LNCAP (cell line): ENCODE measurements at regions not wholly inside any gene's neighbourhood (a gene's known extent, or its start where the extent isn't known, plus 50 kb on each side); places are given as distances from the start of the nearest gene placed in this dataset.

Experiments used
- CTCF ChIP-seq: fragments of 450-650 bp; IDR thresholded peaks from 2 replicates; pipeline ENCODE4 v1.5.1; 2017; ENCODE audit warnings: mild to moderate bottlenecking

- no peak for TF ChIP-seq CTCF
These were observed 126.8 kb upstream of the ARHGEF3 start for GRCh38 chr3:56928379-56929068.

- TF ChIP-seq CTCF, result no peak
These were observed 126.1 kb upstream of the ARHGEF3 start for GRCh38 chr3:56927855-56928254.

- TF ChIP-seq CTCF, result no peak
These were observed 125.2 kb upstream of the ARHGEF3 start for GRCh38 chr3:56926947-56927282.

- no peak for TF ChIP-seq CTCF
These were observed 124.6 kb upstream of the ARHGEF3 start for GRCh38 chr3:56926243-56926946.

- no peak for TF ChIP-seq CTCF
These were observed 121.9 kb upstream of the ARHGEF3 start for GRCh38 chr3:56923526-56924224.

GRCh38 chr3:56921573-56922453 is 120.1 kb upstream of the ARHGEF3 start:
- TF ChIP-seq CTCF, result no peak

GRCh38 chr3:56919797-56920195 is 118.0 kb upstream of the ARHGEF3 start:
- TF ChIP-seq CTCF, result no peak
